ENCODE measurements at regions not wholly inside any gene's neighbourhood (a gene's known extent, or its start where the extent isn't known, plus 50 kb on each side); places are given as distances from the start of the nearest gene placed in this dataset.

- BruUV-seq (replicated peaks), result no TSS peak
Measured at GRCh38 chr6:26286168-26286877, 78.7 kb upstream of the BTN3A2 start.

GRCh38 chr6:26288155-26288554, 76.8 kb upstream of the BTN3A2 start:
- H3K4me3 ChIP-seq (ENCODE audit: low read depth, low read length), result no peak overlapping the region
- no peak for TF ChIP-seq CTCF (IDR thresholded peaks at IDR 0.05; ENCODE audit: insufficient read depth in 1 of 2, low read depth in 1 of 2, low read length in 1 of 2, severe bottlenecking in 1 of 2, unreplicated experiment in 1 of 2)
- Mint-ChIP-seq H3K27me3 (ENCODE audit: insufficient read depth, unreplicated experiment) (peaks cover 6% of the 10 kb centered on the region), H3K9me3 (ENCODE audit: unreplicated experiment) (peaks cover 25% of the 10 kb centered on the region), H3K27ac (ENCODE audit: unreplicated experiment) (no peak overlapping the region), H3K4me1 (ENCODE audit: low read depth, unreplicated experiment) (peaks cover 7% of the 10 kb centered on the region), H3K36me3 (ENCODE audit: insufficient read depth, unreplicated experiment) (peaks cover 42% of the 10 kb centered on the region), H3K4me3 (ENCODE audit: unreplicated experiment) (no peak overlapping the region)
- intact Hi-C loops (cut with micrococcal nuclease; ENCODE audit: unreplicated experiment), result loop anchor here (5.0 kb wide), 2 partner anchors 844 to 1579 kb away; a partner anchor contains a TSS
- H3K36me3 ChIP-seq (ENCODE audit: control insufficient read depth, insufficient read depth, low read length), result no peaks in the 10 kb centered on the region
- H3K27me3 ChIP-seq (replicated peaks; ENCODE audit: control insufficient read depth, insufficient read depth, low read length), result no peaks in the 10 kb centered on the region
- CTCF ChIA-PET, result no interaction called here
- no peaks in the 10 kb centered on the region for H3K4me1 ChIP-seq
- no TSS peak for BruUV-seq (replicated peaks)
- no peak for DNase-seq
- H3K9me3 ChIP-seq, result peaks cover 7% of the 10 kb centered on the region
- POLR2A ChIA-PET, result no interaction called here

More at GRCh38 chr6:26286168-26286877, 78.7 kb upstream of the BTN3A2 start:
- Histone ChIP-seq H3K36me3 (ENCODE audit: control insufficient read depth, insufficient read depth, low read length) (no peaks in the 10 kb centered on the region), H3K9me3 (peaks cover 7% of the 10 kb centered on the region), H3K4me1 (no peaks in the 10 kb centered on the region), H3K4me3 (ENCODE audit: low read depth, low read length) (peak overlapping the region; percentile 55), H3K27me3 (replicated peaks; ENCODE audit: control insufficient read depth, insufficient read depth, low read length) (no peaks in the 10 kb centered on the region)
- Mint-ChIP-seq H3K27ac (ENCODE audit: unreplicated experiment) (peak overlapping the region; percentile 100), H3K4me3 (ENCODE audit: unreplicated experiment) (peak overlapping the region; percentile 82), H3K4me1 (ENCODE audit: low read depth, unreplicated experiment) (peaks cover 17% of the 10 kb centered on the region), H3K27me3 (ENCODE audit: insufficient read depth, unreplicated experiment) (peaks cover 6% of the 10 kb centered on the region), H3K36me3 (ENCODE audit: insufficient read depth, unreplicated experiment) (peaks cover 56% of the 10 kb centered on the region), H3K9me3 (ENCODE audit: unreplicated experiment) (peaks cover 25% of the 10 kb centered on the region)
- intact Hi-C loops (cut with micrococcal nuclease; ENCODE audit: unreplicated experiment), result loop anchor here (5.0 kb wide), 2 partner anchors 846 to 1581 kb away; a partner anchor contains a TSS
- ChIA-PET POLR2A (interaction anchor here (0.6 to 3.5 kb wide), 8 partner anchors 13 to 861 kb away, joined by 3 to 69 read pairs (median 5); a partner anchor contains a TSS), CTCF (interaction anchor here (0.6 to 0.7 kb wide), 3 partner anchors 10 to 255 kb away, joined by 3 to 4 read pairs (median 3); no protein-coding TSS in a partner anchor)
- TF ChIP-seq CTCF (IDR thresholded peaks at IDR 0.05; ENCODE audit: insufficient read depth in 1 of 2, low read depth in 1 of 2, low read length in 1 of 2, severe bottlenecking in 1 of 2, unreplicated experiment in 1 of 2), result no peak
- DNase-seq, result peak in 1 of 2 experiments; percentile 72

- H3K4me3 ChIP-seq (ENCODE audit: low read depth, low read length), result no peak overlapping the region
- no TSS peak for BruUV-seq (replicated peaks)
- H3K27me3 ChIP-seq (replicated peaks; ENCODE audit: control insufficient read depth, insufficient read depth, low read length), result no peaks in the 10 kb centered on the region
- H3K36me3 Mint-ChIP-seq (ENCODE audit: insufficient read depth, unreplicated experiment), result peaks cover 15% of the 10 kb centered on the region
- intact Hi-C loops (cut with micrococcal nuclease; ENCODE audit: unreplicated experiment), result no loop called here
- no peak overlapping the region for H3K27ac Mint-ChIP-seq (ENCODE audit: unreplicated experiment)
- H3K4me3 Mint-ChIP-seq (ENCODE audit: unreplicated experiment), result no peak overlapping the region
- peaks cover 7% of the 10 kb centered on the region for H3K4me1 Mint-ChIP-seq (ENCODE audit: low read depth, unreplicated experiment)
- peaks cover 24% of the 10 kb centered on the region for H3K9me3 Mint-ChIP-seq (ENCODE audit: unreplicated experiment)
- H3K4me1 ChIP-seq, result 0 out of 2 replicates have a peak, but pooled peaks cover 5% of the 10 kb centered on the region
- CTCF ChIA-PET, result no interaction called here
- DNase-seq, result no peak
- H3K9me3 ChIP-seq, result peaks cover 7% of the 10 kb centered on the region
- no peak for TF ChIP-seq CTCF (IDR thresholded peaks at IDR 0.05; ENCODE audit: insufficient read depth in 1 of 2, low read depth in 1 of 2, low read length in 1 of 2, severe bottlenecking in 1 of 2, unreplicated experiment in 1 of 2)
- H3K27me3 Mint-ChIP-seq (ENCODE audit: insufficient read depth, unreplicated experiment), result peaks cover 4% of the 10 kb centered on the region
- POLR2A ChIA-PET, result no interaction called here
- no peaks in the 10 kb centered on the region for H3K36me3 ChIP-seq (ENCODE audit: control insufficient read depth, insufficient read depth, low read length)
Measured at GRCh38 chr6:26290941-26291340, 74.1 kb upstream of the BTN3A2 start.

Data from Caco-2 (cell line).